ENCODE measurements at regions not wholly inside any gene's neighbourhood (a gene's known extent, or its start where the extent isn't known, plus 50 kb on each side); places are given as distances from the start of the nearest gene placed in this dataset.

DNA sequence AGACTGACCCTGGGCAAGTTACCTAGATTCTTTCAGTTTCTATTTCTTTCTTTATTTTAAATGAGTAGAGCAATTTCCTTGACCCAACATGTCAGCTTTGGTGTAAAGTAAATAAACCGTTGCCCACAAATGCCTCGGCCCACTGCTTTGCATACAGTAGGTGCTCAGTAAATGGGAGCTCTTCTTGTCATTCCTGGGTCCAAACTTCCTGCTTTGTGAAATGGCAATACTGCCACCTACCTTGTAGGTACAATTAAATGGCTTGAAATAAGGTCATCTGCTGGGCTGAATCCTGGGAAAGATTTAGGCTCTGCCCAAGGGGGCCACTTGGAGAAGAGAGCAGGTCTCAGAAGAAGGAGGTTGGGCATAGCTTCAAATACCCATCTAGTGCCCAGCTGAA lies 253.0 kb downstream of the HS3ST3B1 start:
- H3K36me3 ChIP-seq (ENCODE audit: control insufficient read depth in 2 of 4, insufficient read depth in 4 of 4, low read length in 3 of 4), result no peaks in the 10 kb centered on the region
- 91% methylated on average over 2 of the region's 2 CpGs; no CpG with 5 or more reads in 1 of the 2 experiments for WGBS, 2 experiments (ENCODE audit: extremely low coverage in 1 of 2, insufficient coverage in 1 of 2, insufficient read length in 1 of 2, insufficient replicate concordance in 2 of 2, low coverage in 1 of 2, low lambda C conversion rate in 2 of 2, missing lambda C conversion rate in 1 of 2)
- H3K23me2 ChIP-seq (ENCODE audit: low read depth, low read length), result no peaks in the 10 kb centered on the region
- H2BK20ac ChIP-seq (ENCODE audit: low read length), result peak overlapping the region; percentile 72; the same call in 1 of the 2 replicates
- H3K79me1 ChIP-seq (ENCODE audit: low read depth, low read length), result no peaks in the 10 kb centered on the region
- H3K18ac ChIP-seq (ENCODE audit: extremely low read depth, low read length), result no peak overlapping the region
- H3K4me1 ChIP-seq (replicated peaks in 1 of 4; ENCODE audit: control insufficient read depth in 3 of 4, insufficient read depth in 4 of 4, low read length in 3 of 4), result peaks cover 0 to 6% (median 0%) of the 10 kb centered on the region in 4 experiments; a peak in 3 of 7 replicates
- H2AK5ac ChIP-seq (ENCODE audit: low read depth, low read length), result no peak overlapping the region
- no peak overlapping the region for H3K56ac ChIP-seq (replicated peaks; ENCODE audit: insufficient read length, low read depth, low read length)
- H3K79me2 ChIP-seq (ENCODE audit: control insufficient read depth in 1 of 2, insufficient read depth in 2 of 2, low read length in 2 of 2), result no peaks in the 10 kb centered on the region
- H2BK5ac ChIP-seq (ENCODE audit: low read depth, low read length), result no peak overlapping the region
- H4K91ac ChIP-seq (replicated peaks; ENCODE audit: insufficient read length, low read length), result no peak overlapping the region
- H3K9ac ChIP-seq (replicated peaks in 1 of 4; ENCODE audit: extremely low read depth in 1 of 4, low read depth in 3 of 4, low read length in 3 of 4), result no peak overlapping the region
- no peak overlapping the region for H2BK15ac ChIP-seq (ENCODE audit: low read length)
- H3K4me2 ChIP-seq (ENCODE audit: insufficient read depth in 1 of 2, low read depth in 2 of 2, low read length in 2 of 2), result no peak overlapping the region
- no peak overlapping the region for H2AFZ ChIP-seq (ENCODE audit: low read length)
- DNase-seq (ENCODE audit: low read depth in 1 of 2, low spot score in 2 of 2) (no peak), FAIRE-seq (peak; percentile 52)
- H2BK120ac ChIP-seq (replicated peaks; ENCODE audit: low read depth, low read length), result no peak overlapping the region
- no peaks in the 10 kb centered on the region for H3K27me3 ChIP-seq (replicated peaks in 1 of 4; ENCODE audit: control insufficient read depth in 3 of 4, extremely low read depth in 1 of 4, insufficient read depth in 3 of 4, low read length in 3 of 4)
- no peak overlapping the region for H3K27ac ChIP-seq (ENCODE audit: low read depth, low read length)
- no peak overlapping the region for H3K14ac ChIP-seq (ENCODE audit: insufficient read length)
- H3K4ac ChIP-seq (replicated peaks; ENCODE audit: insufficient read length, low read depth, low read length), result no peak overlapping the region
- H2BK12ac ChIP-seq (ENCODE audit: low read depth, low read length), result no peak overlapping the region
- no peaks in the 10 kb centered on the region for H3K9me3 ChIP-seq (ENCODE audit: insufficient read depth in 2 of 2, low read depth in 1 of 2, low read length in 1 of 2)
- H3K23ac ChIP-seq (ENCODE audit: insufficient read length), result no peak overlapping the region
- H4K5ac ChIP-seq (ENCODE audit: insufficient read length, low read depth, low read length), result no peak overlapping the region
- ChIA-PET CTCF (ENCODE audit: partially characterized antibody) (interaction anchor here (0.6 to 1.7 kb wide), 17 partner anchors 13 to 442 kb away, joined by 3 to 11 read pairs (median 3); no protein-coding TSS in a partner anchor), POLR2A (ENCODE audit: partially characterized antibody) (no interaction called here)
- H3K4me3 ChIP-seq (ENCODE audit: extremely low read depth in 1 of 4, insufficient read depth in 2 of 4, low read depth in 3 of 4, low read length in 4 of 4), result no peak overlapping the region
- no peaks in the 10 kb centered on the region for H4K20me1 ChIP-seq (replicated peaks in 1 of 2; ENCODE audit: control insufficient read depth in 1 of 2, insufficient read depth in 2 of 2, low read length in 2 of 2)
- H4K8ac ChIP-seq (ENCODE audit: extremely low read depth, insufficient read depth, low read length), result no peak overlapping the region
- TF ChIP-seq TAF1 (IDR thresholded peaks at IDR 0.05; ENCODE audit: low read depth, low read length) (no peak), RAD21 (IDR thresholded peaks at IDR 0.05 in 1 of 2, conservative IDR thresholded peaks at IDR 0.05 in 1 of 2; ENCODE audit: low read depth in 2 of 2, low read length in 2 of 2) (peak; percentile 68 to 81)
- TF ChIP-seq, protein P1, sequence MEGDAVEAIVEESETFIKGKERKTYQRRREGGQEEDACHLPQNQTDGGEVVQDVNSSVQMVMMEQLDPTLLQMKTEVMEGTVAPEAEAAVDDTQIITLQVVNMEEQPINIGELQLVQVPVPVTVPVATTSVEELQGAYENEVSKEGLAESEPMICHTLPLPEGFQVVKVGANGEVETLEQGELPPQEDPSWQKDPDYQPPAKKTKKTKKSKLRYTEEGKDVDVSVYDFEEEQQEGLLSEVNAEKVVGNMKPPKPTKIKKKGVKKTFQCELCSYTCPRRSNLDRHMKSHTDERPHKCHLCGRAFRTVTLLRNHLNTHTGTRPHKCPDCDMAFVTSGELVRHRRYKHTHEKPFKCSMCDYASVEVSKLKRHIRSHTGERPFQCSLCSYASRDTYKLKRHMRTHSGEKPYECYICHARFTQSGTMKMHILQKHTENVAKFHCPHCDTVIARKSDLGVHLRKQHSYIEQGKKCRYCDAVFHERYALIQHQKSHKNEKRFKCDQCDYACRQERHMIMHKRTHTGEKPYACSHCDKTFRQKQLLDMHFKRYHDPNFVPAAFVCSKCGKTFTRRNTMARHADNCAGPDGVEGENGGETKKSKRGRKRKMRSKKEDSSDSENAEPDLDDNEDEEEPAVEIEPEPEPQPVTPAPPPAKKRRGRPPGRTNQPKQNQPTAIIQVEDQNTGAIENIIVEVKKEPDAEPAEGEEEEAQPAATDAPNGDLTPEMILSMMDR (IDR thresholded peaks at IDR 0.05; ENCODE audit: control extremely low read depth in 1 of 3, insufficient read depth in 1 of 3, low read depth in 1 of 3, low read length in 3 of 3), result peak in 2 of 3 experiments; percentile 31 to 51; a peak in 2 of 4 replicates

All from H1 (cell line).